ENCODE measurements at regions not wholly inside any gene's neighbourhood (a gene's known extent, or its start where the extent isn't known, plus 50 kb on each side); places are given as distances from the start of the nearest gene placed in this dataset.

DNA sequence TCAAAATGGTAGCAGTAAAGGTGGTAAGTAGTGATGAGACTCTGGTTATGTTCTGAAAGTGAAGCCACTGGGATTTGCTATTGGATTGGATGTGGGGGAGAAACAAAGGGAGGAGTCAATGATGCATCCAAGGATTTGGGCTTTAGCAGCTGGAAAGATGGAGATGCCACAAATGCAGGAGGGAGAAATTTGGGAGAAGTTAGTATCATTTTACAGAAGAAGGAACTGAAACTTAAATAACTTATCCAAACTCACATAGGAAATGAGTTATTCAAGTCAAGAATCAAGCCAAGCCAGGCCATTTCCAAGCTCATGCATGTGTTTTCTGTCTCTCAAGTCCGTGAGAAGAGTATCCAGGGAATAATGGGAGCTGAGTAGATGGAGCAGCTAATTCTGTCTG, 155.1 kb upstream of the TNFAIP3 start:
- peaks cover 0 to 4% (median 0%) of the 10 kb centered on the region in 5 donors for H3K4me1 ChIP-seq (ENCODE audit: control insufficient read depth in 5 of 5, insufficient read depth in 5 of 5, low read length in 5 of 5)
- H3K9me3 ChIP-seq (ENCODE audit: control insufficient read depth in 4 of 4, insufficient read depth in 3 of 4, low read length in 3 of 4): no peaks in the 10 kb centered on the region
- 68 to 83% methylated on average over 1 of the region's 1 CpG for WGBS, 2 donors
- TF ChIP-seq, protein P1, sequence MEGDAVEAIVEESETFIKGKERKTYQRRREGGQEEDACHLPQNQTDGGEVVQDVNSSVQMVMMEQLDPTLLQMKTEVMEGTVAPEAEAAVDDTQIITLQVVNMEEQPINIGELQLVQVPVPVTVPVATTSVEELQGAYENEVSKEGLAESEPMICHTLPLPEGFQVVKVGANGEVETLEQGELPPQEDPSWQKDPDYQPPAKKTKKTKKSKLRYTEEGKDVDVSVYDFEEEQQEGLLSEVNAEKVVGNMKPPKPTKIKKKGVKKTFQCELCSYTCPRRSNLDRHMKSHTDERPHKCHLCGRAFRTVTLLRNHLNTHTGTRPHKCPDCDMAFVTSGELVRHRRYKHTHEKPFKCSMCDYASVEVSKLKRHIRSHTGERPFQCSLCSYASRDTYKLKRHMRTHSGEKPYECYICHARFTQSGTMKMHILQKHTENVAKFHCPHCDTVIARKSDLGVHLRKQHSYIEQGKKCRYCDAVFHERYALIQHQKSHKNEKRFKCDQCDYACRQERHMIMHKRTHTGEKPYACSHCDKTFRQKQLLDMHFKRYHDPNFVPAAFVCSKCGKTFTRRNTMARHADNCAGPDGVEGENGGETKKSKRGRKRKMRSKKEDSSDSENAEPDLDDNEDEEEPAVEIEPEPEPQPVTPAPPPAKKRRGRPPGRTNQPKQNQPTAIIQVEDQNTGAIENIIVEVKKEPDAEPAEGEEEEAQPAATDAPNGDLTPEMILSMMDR (IDR thresholded peaks at IDR 0.05; ENCODE audit: control extremely low read depth, extremely low read depth): no peak
- no peaks in the 10 kb centered on the region for H3K27me3 ChIP-seq (ENCODE audit: control insufficient read depth in 3 of 3, insufficient read depth in 3 of 3, low read length in 2 of 3)
- H3K4me3 ChIP-seq: no peak overlapping the region
- H3K36me3 ChIP-seq (ENCODE audit: control insufficient read depth in 4 of 4, insufficient read depth in 4 of 4, low read length in 4 of 4): no peaks in the 10 kb centered on the region
- DNase-seq (no peak), ATAC-seq (ENCODE audit: insufficient read depth, low FRiP score) (no peak)
- H3K9ac ChIP-seq (ENCODE audit: insufficient read depth in 1 of 2, low read length in 2 of 2): no peak overlapping the region
- no peak overlapping the region for H3K27ac ChIP-seq (ENCODE audit: low read depth in 1 of 2, low read length in 1 of 2)

DNA sequence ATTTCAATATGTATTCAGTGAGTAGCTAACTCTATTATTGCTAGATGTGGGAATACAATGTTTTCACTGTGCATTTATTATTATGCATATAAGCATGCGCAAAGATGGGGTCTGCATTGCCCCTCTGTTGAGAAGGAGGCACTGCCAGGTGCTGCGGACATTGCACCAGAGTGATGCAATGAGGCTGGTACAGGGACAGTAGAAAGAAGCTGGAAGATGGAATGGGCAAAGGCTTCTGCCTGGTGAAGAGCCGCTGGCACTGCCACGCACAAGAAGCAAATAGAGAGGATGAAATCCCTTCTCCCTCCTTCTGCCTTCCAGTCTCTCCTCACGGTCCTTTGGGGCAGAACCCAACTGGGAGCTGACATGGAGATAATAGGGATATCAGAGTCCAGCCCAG, 154.5 kb upstream of the TNFAIP3 start:
- WGBS, 2 donors: 93 to 94% methylated on average over 5 of the region's 5 CpGs
- H3K36me3 ChIP-seq (ENCODE audit: control insufficient read depth in 4 of 4, insufficient read depth in 4 of 4, low read length in 4 of 4): no peaks in the 10 kb centered on the region
- H3K9ac ChIP-seq (ENCODE audit: insufficient read depth in 1 of 2, low read length in 2 of 2): no peak overlapping the region
- H3K27me3 ChIP-seq (ENCODE audit: control insufficient read depth in 3 of 3, insufficient read depth in 3 of 3, low read length in 2 of 3): no peaks in the 10 kb centered on the region
- H3K4me3 ChIP-seq: no peak overlapping the region
- H3K4me1 ChIP-seq (ENCODE audit: control insufficient read depth in 5 of 5, insufficient read depth in 5 of 5, low read length in 5 of 5): peaks cover 0 to 4% (median 0%) of the 10 kb centered on the region in 5 donors
- no peak overlapping the region for H3K27ac ChIP-seq (ENCODE audit: low read depth in 1 of 2, low read length in 1 of 2)
- peaks cover 0 to 2% (median 0%) of the 10 kb centered on the region in 4 donors for H3K9me3 ChIP-seq (ENCODE audit: control insufficient read depth in 4 of 4, insufficient read depth in 3 of 4, low read length in 3 of 4)
- TF ChIP-seq, protein P1 (IDR thresholded peaks at IDR 0.05; ENCODE audit: control extremely low read depth, extremely low read depth): no peak
- ATAC-seq (ENCODE audit: insufficient read depth, low FRiP score) (no peak), DNase-seq (no peak)

DNA sequence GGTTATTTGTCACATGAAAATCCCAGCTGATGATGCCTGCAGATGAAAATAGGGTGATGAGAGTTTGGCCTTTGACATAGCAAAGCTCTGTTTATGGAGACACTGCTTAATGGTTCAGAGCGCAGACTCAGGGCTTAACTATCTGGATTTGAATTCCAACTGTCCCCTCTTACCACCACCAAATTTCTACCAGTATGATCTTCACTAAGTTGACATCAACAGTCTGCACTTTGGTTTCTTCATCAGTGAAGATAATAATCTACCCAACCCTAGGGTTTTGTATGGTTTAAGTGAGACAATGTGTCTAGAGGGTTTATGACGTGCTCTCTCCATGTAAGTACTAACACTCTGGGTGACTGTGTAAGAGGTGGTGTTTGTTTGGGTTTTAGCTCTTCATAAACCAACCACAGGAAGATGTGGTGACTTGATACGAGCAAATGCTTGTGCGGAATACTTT, 151.4 kb upstream of the TNFAIP3 start:
- H3K9me3 ChIP-seq (ENCODE audit: control insufficient read depth in 4 of 4, insufficient read depth in 3 of 4, low read length in 3 of 4): peaks cover 0 to 2% (median 0%) of the 10 kb centered on the region in 4 donors
- no peaks in the 10 kb centered on the region for H3K36me3 ChIP-seq (ENCODE audit: control insufficient read depth in 4 of 4, insufficient read depth in 4 of 4, low read length in 4 of 4)
- H3K4me3 ChIP-seq: no peak overlapping the region
- DNase-seq (no peak), ATAC-seq (ENCODE audit: insufficient read depth, low FRiP score) (no peak)
- H3K27me3 ChIP-seq (ENCODE audit: control insufficient read depth in 3 of 3, insufficient read depth in 3 of 3, low read length in 2 of 3): no peaks in the 10 kb centered on the region
- TF ChIP-seq, protein P1 (IDR thresholded peaks at IDR 0.05; ENCODE audit: control extremely low read depth, extremely low read depth): no peak
- H3K9ac ChIP-seq (ENCODE audit: insufficient read depth in 1 of 2, low read length in 2 of 2): no peak overlapping the region
- 61 to 82% methylated on average over 4 of the region's 4 CpGs for WGBS, 2 donors
- no peaks in the 10 kb centered on the region for H3K4me1 ChIP-seq (ENCODE audit: control insufficient read depth in 5 of 5, insufficient read depth in 5 of 5, low read length in 5 of 5)
- H3K27ac ChIP-seq (ENCODE audit: low read depth in 1 of 2, low read length in 1 of 2): no peak overlapping the region
